ENCODE measurements at regions not wholly inside any gene's neighbourhood (a gene's known extent, or its start where the extent isn't known, plus 50 kb on each side); places are given as distances from the start of the nearest gene placed in this dataset.
A peak's percentile ranks its signal among the peaks of the same experiment; 100 is the strongest.
"Not testable (repeated sequence)": the region's sequence is repeated elsewhere in the genome, so short reads cannot be mapped to it uniquely, and the experiment has no call there.

GRCh38 chr20:19833395-19833794, 75.3 kb downstream of the RIN2 start:
- DNase-seq (ENCODE audit: low spot score in 2 of 2) (no peak), FAIRE-seq (no peak)

- FAIRE-seq (no peak), DNase-seq (ENCODE audit: low spot score in 2 of 2) (no peak)
Measured at GRCh38 chr20:19834287-19834686, 76.2 kb downstream of the RIN2 start.

- no peak for DNase-seq (ENCODE audit: low spot score in 2 of 2)
- no peak for FAIRE-seq
Measured at GRCh38 chr20:19834783-19835182, 76.7 kb downstream of the RIN2 start.

DNA sequence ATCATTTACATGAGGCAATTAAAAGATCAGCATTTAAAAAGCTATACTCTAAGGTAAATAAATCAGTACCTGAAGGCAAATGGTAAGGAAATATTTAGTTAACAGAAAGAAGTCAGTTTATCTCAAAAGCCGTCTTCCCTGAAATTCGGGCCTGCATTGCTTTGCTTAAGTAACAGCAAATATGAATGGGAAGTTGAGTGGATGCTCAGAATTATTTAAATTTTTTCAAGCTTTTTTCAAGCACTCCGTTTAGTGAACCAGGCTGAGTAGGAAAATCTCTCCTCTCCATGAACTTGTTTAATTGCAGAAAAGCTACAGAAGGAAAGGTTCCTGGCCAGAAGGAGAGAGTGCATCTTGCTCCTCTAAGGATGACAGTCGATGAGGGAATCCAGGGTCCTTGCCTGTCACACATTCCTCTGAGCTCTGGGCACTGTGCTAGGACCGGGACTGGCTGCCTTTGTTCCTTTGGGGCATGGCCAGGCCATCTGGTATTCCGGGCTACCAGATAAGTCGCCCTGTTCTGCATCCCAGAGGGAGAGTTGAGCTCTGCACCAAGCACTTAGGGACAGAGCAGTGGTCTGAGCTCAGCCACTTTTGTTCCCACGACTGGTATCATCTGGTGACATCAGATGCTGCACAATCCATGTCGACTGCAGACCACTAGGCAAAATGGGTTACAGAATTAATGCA, 77.6 kb downstream of the RIN2 start:
- DNase-seq (ENCODE audit: low spot score in 2 of 2) (peak in 1 of 2 donors; percentile 27), FAIRE-seq (no peak)

DNA sequence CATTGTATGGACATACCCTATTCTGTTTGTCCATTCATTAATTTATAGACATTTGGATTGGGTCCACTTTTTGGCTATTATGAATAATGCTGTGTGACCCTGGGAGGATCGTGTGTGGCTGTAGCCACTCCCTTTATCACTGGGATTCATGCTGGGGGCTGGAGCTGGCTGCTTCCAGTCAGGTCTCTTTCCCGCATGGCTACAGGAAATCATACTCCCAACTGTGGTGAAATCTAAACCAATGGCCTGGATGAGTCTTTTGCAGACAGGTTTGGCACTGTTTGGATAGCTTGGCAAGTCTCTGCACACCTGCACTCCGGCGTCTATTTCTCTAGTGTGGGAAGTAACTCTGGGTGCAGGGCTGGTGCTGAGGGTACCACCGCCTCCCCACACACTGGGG, 80.4 kb downstream of the RIN2 start:
- DNase-seq (ENCODE audit: low spot score in 2 of 2) (no peak), FAIRE-seq (no peak)

DNA sequence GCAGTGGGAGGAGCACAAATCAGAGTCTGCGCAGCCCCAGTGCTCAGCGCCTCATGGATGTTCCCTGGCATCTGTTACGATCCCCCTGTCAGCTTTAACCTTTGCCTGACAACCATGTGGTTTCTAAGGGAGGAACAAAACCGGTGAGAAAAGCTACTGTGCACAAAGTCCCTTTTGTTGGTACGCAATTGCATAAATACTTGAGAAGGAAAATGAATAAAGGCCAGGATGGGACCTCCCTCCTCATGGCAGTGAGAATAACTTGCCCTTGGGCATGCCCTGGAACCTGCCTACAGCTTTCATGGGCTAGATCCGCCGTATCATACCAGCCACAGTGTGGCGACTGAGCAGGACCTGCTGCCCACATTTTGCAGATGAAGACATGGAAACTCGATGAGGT, 81.0 kb downstream of the RIN2 start:
- DNase-seq (ENCODE audit: low spot score in 2 of 2) (no peak), FAIRE-seq (no peak)

DNA sequence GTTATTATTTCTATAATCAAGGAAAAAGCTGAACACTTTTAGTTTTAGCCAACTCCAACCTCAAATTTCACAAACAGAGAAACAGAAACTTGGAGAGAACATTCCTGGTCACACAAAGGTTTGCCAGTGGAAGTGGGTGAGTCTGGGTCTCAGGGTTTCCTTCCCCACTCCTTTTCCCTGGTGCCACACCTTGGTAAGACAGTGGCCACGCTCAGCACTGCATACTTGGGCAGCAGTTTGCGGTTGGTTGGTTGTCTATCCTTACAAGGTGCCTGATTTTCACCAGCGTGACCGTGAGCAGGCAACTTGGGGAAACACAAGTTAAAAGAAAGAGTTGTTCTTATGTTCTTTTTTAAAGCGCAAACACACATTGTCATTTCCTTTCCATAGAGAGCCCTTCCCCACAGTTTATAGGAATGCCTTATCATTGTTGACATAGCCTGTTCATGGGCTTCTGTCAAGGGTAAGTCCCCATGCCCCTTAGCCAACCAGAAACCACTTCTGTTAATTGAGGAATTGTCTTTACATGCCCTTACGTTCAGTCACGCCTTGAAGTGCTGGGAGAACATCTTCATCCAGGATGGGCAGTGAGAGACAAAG, 82.2 kb downstream of the RIN2 start:
- FAIRE-seq (no peak), DNase-seq (ENCODE audit: low spot score in 2 of 2) (no peak)

DNA sequence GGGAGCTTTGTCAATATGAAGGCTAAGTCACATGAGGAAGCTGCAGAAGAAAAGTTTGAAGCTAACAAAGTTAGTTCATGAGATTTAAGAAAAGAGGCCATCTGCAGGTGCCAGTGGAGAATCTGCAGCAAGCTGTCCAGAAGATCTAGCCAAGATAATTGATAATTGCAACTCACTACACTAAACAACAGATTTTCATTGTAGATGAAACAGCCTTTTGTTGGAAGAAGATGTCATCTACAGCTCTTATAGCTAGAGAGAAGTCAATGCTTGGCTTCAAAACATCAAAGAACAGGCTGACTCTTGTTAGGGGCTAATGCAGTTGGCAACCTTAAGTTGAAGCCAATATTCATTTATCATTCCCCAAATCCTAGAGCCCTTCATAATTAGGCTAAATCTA, 83.7 kb downstream of the RIN2 start:
- DNase-seq (ENCODE audit: low spot score in 2 of 2) (no peak), FAIRE-seq (no peak)

DNA sequence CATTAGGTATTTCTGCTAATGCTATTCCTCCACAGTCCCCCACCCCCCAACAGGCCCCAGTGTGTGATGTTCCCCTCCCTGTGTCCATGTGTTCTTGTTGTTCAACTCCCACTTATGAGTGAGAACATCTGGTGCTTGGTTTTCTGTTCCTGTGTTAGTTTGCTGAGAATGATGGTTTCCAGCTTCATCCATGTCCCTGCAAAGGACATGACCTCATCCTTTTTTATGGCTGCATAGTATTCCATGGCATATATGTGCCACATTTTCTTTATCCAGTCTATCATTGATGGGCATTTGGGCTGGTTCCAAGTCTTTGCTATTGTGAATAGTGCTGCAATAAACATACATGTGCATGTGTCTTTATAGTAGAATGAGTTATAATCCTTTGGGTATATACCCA, 86.8 kb downstream of the RIN2 start:
- FAIRE-seq; DNase-seq (ENCODE audit: low spot score in 2 of 2): not testable (repeated sequence)

- FAIRE-seq = no peak
- DNase-seq (ENCODE audit: low spot score in 2 of 2) = no peak
Measured at GRCh38 chr20:19847383-19847782, 89.3 kb downstream of the RIN2 start.

DNA sequence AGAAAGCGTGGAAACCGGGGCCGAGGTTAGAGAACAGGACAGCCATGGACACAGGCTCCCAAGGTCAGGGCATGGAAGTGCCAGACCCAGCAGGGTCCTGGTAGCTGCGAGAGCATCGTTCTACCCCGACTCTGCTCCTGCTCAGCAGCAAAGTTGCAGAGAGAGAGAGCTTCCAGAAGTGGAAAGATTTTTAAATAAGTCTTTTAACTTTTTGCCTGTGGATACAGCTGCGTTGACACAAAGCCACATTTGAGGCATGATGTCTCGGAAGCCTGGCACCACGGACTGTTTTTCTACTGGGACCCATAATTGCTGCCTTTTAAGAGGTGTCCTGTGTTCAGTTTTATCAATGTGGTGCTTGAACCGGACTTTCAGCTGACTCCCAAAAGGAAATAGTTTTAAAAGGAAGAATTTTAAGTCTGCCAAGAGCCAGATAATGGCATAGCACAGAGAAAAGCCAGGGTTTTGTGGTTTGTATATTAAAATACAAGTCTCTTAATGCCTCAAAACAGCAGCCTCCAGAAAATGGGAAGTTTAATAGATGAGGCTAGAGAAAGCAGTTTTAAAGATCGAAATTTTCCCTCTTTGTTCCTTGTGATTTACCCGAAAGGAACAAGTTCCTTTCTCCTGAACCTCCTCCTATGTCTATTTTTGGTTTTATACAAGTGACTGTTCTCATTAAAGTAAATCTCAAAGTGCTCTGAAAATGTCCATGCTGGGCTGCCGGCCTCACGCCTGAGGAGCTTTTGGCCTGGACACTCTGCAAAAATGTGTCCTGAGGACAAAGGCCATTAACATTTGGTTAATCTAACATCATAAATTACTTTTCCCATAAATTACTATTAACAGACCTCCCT, 91.5 kb downstream of the RIN2 start:
- DNase-seq (ENCODE audit: low spot score in 2 of 2) (peak in 1 of 2 donors; percentile 15), FAIRE-seq (no peak)

DNA sequence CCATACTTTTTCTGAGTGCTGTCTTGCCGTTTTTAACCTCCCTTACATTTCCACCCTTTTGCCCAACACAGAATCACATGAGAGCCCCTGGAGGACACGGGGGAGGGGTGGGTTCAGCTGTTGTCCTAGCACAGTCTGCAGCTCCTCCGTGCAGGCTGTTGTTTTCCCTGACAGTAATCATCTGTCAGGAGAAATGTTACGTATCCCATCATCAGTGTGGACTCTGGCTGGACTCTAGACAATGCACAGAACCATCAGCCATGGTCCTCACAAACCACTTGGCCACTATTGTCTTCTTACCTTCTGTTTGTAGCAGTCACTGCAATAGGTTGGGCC, 92.1 kb downstream of the RIN2 start:
- FAIRE-seq (no peak), DNase-seq (ENCODE audit: low spot score in 2 of 2) (no peak)

- no peak for FAIRE-seq
- no peak for DNase-seq (ENCODE audit: low spot score in 2 of 2)
Measured at GRCh38 chr20:19851861-19852260, 93.8 kb downstream of the RIN2 start.

- DNase-seq (ENCODE audit: low spot score in 2 of 2) (no peak), FAIRE-seq (no peak)
Measured at GRCh38 chr20:19855416-19855815, 97.4 kb downstream of the RIN2 start.

- DNase-seq (ENCODE audit: low spot score in 2 of 2) (no peak), FAIRE-seq (no peak)
Measured at GRCh38 chr20:19858466-19859371, 100.7 kb downstream of the RIN2 start.

DNA sequence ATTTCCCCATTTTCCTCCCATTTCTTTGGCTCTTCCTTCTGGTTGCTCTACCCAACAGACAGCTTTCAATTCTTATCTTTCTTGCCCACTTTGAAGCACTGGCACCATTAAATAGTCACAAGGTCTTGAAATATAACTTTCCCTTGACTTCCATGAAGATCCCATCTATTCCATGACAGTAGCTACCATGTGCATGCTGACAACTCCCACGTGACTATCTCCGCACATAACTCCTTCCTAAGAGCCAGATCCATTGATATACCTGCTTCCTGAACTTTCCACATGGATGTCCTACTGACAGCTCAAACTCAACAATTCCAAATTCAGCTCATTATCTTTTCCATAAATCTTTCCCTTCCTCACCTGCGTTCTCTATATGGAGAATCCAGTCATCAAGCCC, 101.4 kb downstream of the RIN2 start:
- FAIRE-seq (no peak), DNase-seq (ENCODE audit: low spot score in 2 of 2) (no peak)

DNA sequence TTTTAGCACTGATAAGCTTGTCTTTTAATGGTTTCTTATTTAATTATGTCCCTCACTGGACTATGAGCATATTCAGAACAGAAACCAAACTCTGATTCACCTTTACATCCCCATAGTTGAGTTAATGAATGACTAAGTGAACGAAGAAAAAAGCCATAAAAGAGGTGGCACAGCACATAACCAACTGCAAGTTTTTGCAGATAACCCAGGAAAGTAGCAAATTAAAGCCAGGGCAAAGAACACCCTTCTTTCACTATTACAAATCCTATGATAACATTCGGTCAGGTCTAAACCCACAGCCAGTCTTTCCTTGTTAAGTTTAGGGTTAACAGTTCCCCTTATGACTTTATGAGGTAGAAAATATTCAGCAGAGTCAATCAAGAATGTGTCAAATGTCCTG, 102.7 kb downstream of the RIN2 start:
- FAIRE-seq (no peak), DNase-seq (ENCODE audit: low spot score in 2 of 2) (no peak)

DNA sequence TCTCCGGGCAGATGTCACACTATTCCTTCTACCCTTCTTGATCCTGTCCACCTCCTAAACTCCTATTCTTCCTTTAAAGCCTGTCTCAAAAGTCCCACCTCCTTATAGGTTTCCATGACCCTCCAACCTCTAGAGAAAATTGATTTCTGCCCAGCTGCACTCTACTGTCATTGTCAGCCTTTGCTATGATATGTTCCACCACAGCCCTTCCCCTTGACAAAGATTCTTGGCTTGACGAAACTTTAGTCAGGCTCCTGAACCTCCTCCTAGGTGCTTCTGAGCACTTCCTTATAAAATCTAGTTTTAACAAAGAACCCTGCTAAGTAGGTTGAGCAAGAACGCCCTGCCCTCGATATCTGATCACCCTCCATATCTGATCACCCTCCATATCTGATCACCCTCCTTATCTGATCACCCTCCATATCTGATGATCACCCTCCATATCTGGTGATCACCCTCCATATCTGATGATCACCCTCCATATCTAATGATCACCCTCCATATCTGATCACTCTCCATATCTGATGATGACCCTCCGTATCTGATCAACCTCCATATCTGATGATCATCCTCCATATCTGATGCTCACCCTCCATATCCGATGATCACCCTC, 103.2 kb downstream of the RIN2 start:
- no peak for DNase-seq (ENCODE audit: low spot score in 2 of 2)
- no peak for FAIRE-seq

- no peak for DNase-seq (ENCODE audit: low spot score in 2 of 2)
- FAIRE-seq = no peak
Measured at GRCh38 chr20:19864130-19864529, 106.1 kb downstream of the RIN2 start.

GRCh38 chr20:19866070-19866469, 108.0 kb downstream of the RIN2 start:
- FAIRE-seq (no peak), DNase-seq (ENCODE audit: low spot score in 2 of 2) (no peak)

All from frontal cortex (tissue), 3 donors.